ACHN (cell line): ENCODE measurements at regions not wholly inside any gene's neighbourhood (a gene's known extent, or its start where the extent isn't known, plus 50 kb on each side); places are given as distances from the start of the nearest gene placed in this dataset.
"Not testable (repeated sequence)": the region's sequence is repeated elsewhere in the genome, so short reads cannot be mapped to it uniquely, and the experiment has no call there.

ENCODE experiments used
- DNase-seq: peaks from one replicate; pipeline ENCODE4 v3.0.0-alpha.2; 2015
- in situ Hi-C: cut with HindIII; loops from 2 replicates; pipeline ENCODE4 v1.10.0; 2017; ENCODE audit warnings: low sequenced_read_pairs, low pct_ligation_motif_present, low pct_unique_long_range_greater_than_20kb

GRCh38 chr5:124001036-124001615 is 489.1 kb downstream of the CSNK1G3 start:
- DNase-seq: no peak
- in situ Hi-C loops: no loop called here

GRCh38 chr5:124000538-124000937 is 488.6 kb downstream of the CSNK1G3 start:
- in situ Hi-C loops: no loop called here
- DNase-seq: no peak

- in situ Hi-C loops: no loop called here
- DNase-seq: no peak
Observed at GRCh38 chr5:123997462-123998215, 485.7 kb downstream of the CSNK1G3 start.

GRCh38 chr5:123997064-123997461 is 485.1 kb downstream of the CSNK1G3 start:
- DNase-seq: no peak
- in situ Hi-C loops: no loop called here

GRCh38 chr5:123992641-123993040 is 480.7 kb downstream of the CSNK1G3 start:
- in situ Hi-C loops: no loop called here
- no peak for DNase-seq

- no peak for DNase-seq
- in situ Hi-C loops: no loop called here
Observed at GRCh38 chr5:123987956-123988355, 476.0 kb downstream of the CSNK1G3 start.

GRCh38 chr5:123976379-123977033 is 464.5 kb downstream of the CSNK1G3 start:
- DNase-seq: no peak

GRCh38 chr5:123975521-123975920 is 463.5 kb downstream of the CSNK1G3 start:
- not testable (repeated sequence) for DNase-seq

More at GRCh38 chr5:123976379-123977033, 464.5 kb downstream of the CSNK1G3 start:
- in situ Hi-C loops: no loop called here

GRCh38 chr5:123966781-123967180 is 454.8 kb downstream of the CSNK1G3 start:
- no peak for DNase-seq
- in situ Hi-C loops: no loop called here

More at GRCh38 chr5:123975521-123975920, 463.5 kb downstream of the CSNK1G3 start:
- in situ Hi-C loops: not testable (repeated sequence)

- in situ Hi-C loops: no loop called here
- DNase-seq: no peak
Observed at GRCh38 chr5:123965626-123966025, 453.6 kb downstream of the CSNK1G3 start.

- no peak for DNase-seq
- in situ Hi-C loops: no loop called here
Observed at GRCh38 chr5:123964884-123965283, 452.9 kb downstream of the CSNK1G3 start.

GRCh38 chr5:123960526-123960925 is 448.5 kb downstream of the CSNK1G3 start:
- in situ Hi-C loops: no loop called here

GRCh38 chr5:123951582-123951977 is 439.6 kb downstream of the CSNK1G3 start:
- in situ Hi-C loops: no loop called here
- DNase-seq: peak; percentile 70

More at GRCh38 chr5:123960526-123960925, 448.5 kb downstream of the CSNK1G3 start:
- no peak for DNase-seq

- in situ Hi-C loops: no loop called here
- DNase-seq: no peak
Observed at GRCh38 chr5:123950701-123951581, 439.0 kb downstream of the CSNK1G3 start.

GRCh38 chr5:123949807-123950340 is 437.9 kb downstream of the CSNK1G3 start:
- in situ Hi-C loops: no loop called here
- no peak for DNase-seq

GRCh38 chr5:123949043-123949804 is 437.2 kb downstream of the CSNK1G3 start:
- in situ Hi-C loops: no loop called here
- DNase-seq: no peak

GRCh38 chr5:123947797-123948196 is 435.8 kb downstream of the CSNK1G3 start:
- in situ Hi-C loops: no loop called here
- no peak for DNase-seq

GRCh38 chr5:123945548-123945947 is 433.6 kb downstream of the CSNK1G3 start:
- no peak for DNase-seq
- in situ Hi-C loops: no loop called here
